Right lobe of liver (tissue), 4 donors: ENCODE measurements at regions not wholly inside any gene's neighbourhood (a gene's known extent, or its start where the extent isn't known, plus 50 kb on each side); places are given as distances from the start of the nearest gene placed in this dataset.

Experiments used
- POLR2A ChIP-seq: fragments of 450-650 bp; IDR thresholded peaks from one replicate; pipeline ENCODE4 v1.6.1; 2017; ENCODE audit warnings: antibody characterized with exemption, mild to moderate bottlenecking
- TF ChIP-seq, protein P1 (sequence below), 4 donors: fragments of 200-600 bp in 3 of 4; fragments of 450-650 bp in 1 of 4; IDR thresholded peaks; one replicate each; pipeline versions ENCODE4 v1.5.1 to v1.8.0; 2016 to 2022; ENCODE audit warnings: antibody characterized with exemption in 4 of 4, mild to moderate bottlenecking in 2 of 4
- donor health status: DM: no; HTN: no; CAD: no.
- donor health status: DM: no; HTN: no; CAD: no.
- donor health status: DM: no; HTN: yes; CAD: no.

DNA sequence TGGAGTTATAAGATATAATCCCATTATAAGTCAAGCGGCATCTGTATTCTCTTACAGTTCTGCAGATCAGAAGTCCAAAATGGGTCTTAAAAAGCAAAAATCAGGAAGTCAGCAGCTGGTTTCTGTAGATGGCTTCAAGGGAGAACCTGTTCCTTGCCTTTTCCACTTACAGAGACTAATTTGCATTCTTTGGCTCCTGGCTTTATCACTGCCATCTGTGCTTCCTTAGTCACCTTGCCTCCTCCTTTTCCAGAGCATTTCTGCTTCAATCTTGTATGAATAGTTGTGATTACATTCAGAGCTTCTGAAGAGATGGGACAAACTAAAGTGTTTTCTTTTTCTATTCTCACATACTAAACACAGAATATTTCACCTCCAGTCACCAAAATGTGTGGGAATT is 647.3 kb upstream of the GRAMD2B start:
- TF ChIP-seq, protein P1, sequence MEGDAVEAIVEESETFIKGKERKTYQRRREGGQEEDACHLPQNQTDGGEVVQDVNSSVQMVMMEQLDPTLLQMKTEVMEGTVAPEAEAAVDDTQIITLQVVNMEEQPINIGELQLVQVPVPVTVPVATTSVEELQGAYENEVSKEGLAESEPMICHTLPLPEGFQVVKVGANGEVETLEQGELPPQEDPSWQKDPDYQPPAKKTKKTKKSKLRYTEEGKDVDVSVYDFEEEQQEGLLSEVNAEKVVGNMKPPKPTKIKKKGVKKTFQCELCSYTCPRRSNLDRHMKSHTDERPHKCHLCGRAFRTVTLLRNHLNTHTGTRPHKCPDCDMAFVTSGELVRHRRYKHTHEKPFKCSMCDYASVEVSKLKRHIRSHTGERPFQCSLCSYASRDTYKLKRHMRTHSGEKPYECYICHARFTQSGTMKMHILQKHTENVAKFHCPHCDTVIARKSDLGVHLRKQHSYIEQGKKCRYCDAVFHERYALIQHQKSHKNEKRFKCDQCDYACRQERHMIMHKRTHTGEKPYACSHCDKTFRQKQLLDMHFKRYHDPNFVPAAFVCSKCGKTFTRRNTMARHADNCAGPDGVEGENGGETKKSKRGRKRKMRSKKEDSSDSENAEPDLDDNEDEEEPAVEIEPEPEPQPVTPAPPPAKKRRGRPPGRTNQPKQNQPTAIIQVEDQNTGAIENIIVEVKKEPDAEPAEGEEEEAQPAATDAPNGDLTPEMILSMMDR (IDR thresholded peaks at IDR 0.05): no peak
- no peak for TF ChIP-seq POLR2A
